ENCODE measurements at regions not wholly inside any gene's neighbourhood (a gene's known extent, or its start where the extent isn't known, plus 50 kb on each side); places are given as distances from the start of the nearest gene placed in this dataset.

DNA sequence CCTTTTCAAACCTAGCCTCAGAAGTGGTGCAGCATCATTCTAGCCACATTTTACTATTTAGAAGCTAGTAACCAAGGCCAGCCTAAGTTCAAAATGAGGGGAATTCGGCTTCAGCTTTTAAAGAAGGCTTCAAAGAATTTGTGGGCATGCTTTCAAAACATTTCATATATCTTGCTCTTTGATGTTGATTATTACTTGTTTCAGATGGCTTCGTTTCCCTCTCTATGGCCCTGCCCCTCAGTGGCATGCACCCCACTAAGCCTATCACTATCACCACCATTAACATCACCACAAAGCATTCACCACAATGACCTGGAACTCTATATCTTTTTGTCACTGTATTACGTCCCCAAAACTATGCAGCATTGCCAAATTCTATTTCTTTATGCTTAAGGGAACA, 51.2 kb upstream of the FAM47B start:
- DNase-seq (ENCODE audit: low spot score) (no peak), ATAC-seq (no peak)
- POLR2A ChIA-PET: no interaction called here
- H3K9me3 Mint-ChIP-seq: no peaks in the 10 kb centered on the region
- H3K4me1 Mint-ChIP-seq: 0 out of 2 replicates have a peak, but pooled peaks cover 4% of the 10 kb centered on the region
- no peaks in the 10 kb centered on the region for H3K36me3 Mint-ChIP-seq
- no peak for TF ChIP-seq ELF4 (CRISPR knock-in tag; IDR thresholded peaks at IDR 0.05; ENCODE audit: low read depth)
- TF ChIP-seq HMGA2 (CRISPR knock-in tag; IDR thresholded peaks at IDR 0.05): no peak
- TF ChIP-seq, protein P1, sequence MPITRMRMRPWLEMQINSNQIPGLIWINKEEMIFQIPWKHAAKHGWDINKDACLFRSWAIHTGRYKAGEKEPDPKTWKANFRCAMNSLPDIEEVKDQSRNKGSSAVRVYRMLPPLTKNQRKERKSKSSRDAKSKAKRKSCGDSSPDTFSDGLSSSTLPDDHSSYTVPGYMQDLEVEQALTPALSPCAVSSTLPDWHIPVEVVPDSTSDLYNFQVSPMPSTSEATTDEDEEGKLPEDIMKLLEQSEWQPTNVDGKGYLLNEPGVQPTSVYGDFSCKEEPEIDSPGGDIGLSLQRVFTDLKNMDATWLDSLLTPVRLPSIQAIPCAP (CRISPR knock-in tag; IDR thresholded peaks at IDR 0.05): no peak
- TF ChIP-seq TCF7 (CRISPR knock-in tag; IDR thresholded peaks at IDR 0.05; ENCODE audit: low read depth): no peak
- TF ChIP-seq TEAD1 (CRISPR knock-in tag; IDR thresholded peaks at IDR 0.05): no peak
- H3K27ac Mint-ChIP-seq: no peak overlapping the region
- no peak overlapping the region for H3K4me3 Mint-ChIP-seq
- CTCF ChIA-PET: no interaction called here
- no peaks in the 10 kb centered on the region for H3K27me3 Mint-ChIP-seq (ENCODE audit: low read depth)

All from WTC11 (cell line).